Lower leg skin (tissue), 3 donors: ENCODE measurements at regions not wholly inside any gene's neighbourhood (a gene's known extent, or its start where the extent isn't known, plus 50 kb on each side); places are given as distances from the start of the nearest gene placed in this dataset.

ENCODE experiments used
- POLR2A ChIP-seq, 2 donors: fragments of 450-650 bp; IDR thresholded peaks; one replicate each; pipeline ENCODE4 v1.6.1; 2016 to 2017; ENCODE audit warnings: antibody characterized with exemption in 2 of 2, mild to moderate bottlenecking in 1 of 2, moderate library complexity in 1 of 2
- TF ChIP-seq, protein P1 (sequence below), 3 donors: fragments of 450-650 bp; IDR thresholded peaks; one replicate each; pipeline ENCODE4 v1.5.1; 2016; ENCODE audit warnings: antibody characterized with exemption in 3 of 3, mild to moderate bottlenecking in 3 of 3, moderate library complexity in 2 of 3

DNA sequence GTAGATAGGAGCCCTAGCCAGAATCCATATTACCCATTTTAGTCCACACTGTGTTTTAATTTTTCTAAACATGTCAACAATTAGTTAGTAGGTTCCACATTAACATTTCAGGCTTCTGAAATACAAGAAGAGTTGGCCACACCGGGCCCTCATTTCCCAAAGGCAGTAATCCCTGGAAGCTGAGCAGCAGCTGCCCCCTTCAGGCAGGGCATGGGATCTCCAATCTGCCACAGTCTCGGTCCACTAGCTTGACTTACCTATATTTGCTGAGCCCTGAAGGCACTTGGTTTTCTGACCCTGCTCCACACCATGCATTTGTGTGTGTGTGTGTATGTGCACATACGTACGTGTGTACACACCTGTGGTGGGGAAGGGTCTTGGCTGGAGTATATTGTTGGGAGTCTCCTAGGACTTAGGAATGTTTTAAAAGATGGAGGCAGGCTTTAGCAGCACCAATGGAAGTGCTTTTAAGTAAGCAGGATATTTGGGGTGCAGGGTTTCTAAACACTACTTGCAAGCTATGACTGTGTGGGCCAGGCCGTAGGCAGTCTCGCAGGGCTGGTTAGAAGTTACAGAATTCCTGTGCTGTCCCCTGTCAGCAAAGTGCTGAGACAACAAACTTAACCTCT, 71.2 kb upstream of the SOX14 start:
- TF ChIP-seq, protein P1, sequence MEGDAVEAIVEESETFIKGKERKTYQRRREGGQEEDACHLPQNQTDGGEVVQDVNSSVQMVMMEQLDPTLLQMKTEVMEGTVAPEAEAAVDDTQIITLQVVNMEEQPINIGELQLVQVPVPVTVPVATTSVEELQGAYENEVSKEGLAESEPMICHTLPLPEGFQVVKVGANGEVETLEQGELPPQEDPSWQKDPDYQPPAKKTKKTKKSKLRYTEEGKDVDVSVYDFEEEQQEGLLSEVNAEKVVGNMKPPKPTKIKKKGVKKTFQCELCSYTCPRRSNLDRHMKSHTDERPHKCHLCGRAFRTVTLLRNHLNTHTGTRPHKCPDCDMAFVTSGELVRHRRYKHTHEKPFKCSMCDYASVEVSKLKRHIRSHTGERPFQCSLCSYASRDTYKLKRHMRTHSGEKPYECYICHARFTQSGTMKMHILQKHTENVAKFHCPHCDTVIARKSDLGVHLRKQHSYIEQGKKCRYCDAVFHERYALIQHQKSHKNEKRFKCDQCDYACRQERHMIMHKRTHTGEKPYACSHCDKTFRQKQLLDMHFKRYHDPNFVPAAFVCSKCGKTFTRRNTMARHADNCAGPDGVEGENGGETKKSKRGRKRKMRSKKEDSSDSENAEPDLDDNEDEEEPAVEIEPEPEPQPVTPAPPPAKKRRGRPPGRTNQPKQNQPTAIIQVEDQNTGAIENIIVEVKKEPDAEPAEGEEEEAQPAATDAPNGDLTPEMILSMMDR (IDR thresholded peaks at IDR 0.05) = no peak
- TF ChIP-seq POLR2A (IDR thresholded peaks at IDR 0.05) = no peak
